Esophagus muscularis mucosa (tissue), 4 donors: ENCODE measurements at regions not wholly inside any gene's neighbourhood (a gene's known extent, or its start where the extent isn't known, plus 50 kb on each side); places are given as distances from the start of the nearest gene placed in this dataset.

Experiments used
- EP300 ChIP-seq: sonication (generic); formaldehyde crosslinking; IDR thresholded peaks from one replicate; pipeline ENCODE4 v1.6.1; 2017; ENCODE audit warnings: antibody characterized with exemption
- POLR2A ChIP-seq: fragments of 450-650 bp; IDR thresholded peaks from one replicate; pipeline ENCODE4 v1.6.1; 2017; ENCODE audit warnings: antibody characterized with exemption, moderate library complexity, mild to moderate bottlenecking, low read depth
- POLR2AphosphoS5 ChIP-seq, 2 donors: sonication (generic); formaldehyde crosslinking; IDR thresholded peaks; one replicate each; pipeline ENCODE4 v1.6.1; 2017; ENCODE audit warnings: antibody characterized with exemption in 2 of 2
- TF ChIP-seq, protein P1 (sequence below), 3 experiments: fragments of 200-600 bp in 2 of 3; fragments of 450-650 bp in 1 of 3; sonication (generic) in 2 of 3; IDR thresholded peaks; one replicate each; pipeline ENCODE4 v1.5.1; 2017 to 2019; ENCODE audit warnings: antibody characterized with exemption in 3 of 3, mild to moderate bottlenecking in 2 of 3, moderate library complexity in 1 of 3

DNA sequence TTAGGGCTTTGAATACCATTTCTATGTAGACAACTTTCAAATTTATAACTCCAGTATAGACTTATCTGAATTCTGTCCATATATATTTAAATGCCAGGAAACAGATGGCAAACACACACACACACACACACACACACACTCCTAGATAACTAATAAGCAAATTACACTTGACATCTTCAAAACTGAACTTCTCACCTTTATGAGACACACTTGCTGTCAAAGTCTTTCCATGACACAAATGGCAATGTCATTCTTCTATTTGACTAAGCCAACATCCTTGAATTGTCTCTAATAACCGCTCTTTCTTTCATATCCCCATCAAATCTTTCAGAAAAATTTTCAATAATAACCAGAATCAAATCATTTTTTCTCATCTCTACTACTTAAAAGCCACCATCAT, 402.4 kb downstream of the PCDH18 start:
- TF ChIP-seq, protein P1, sequence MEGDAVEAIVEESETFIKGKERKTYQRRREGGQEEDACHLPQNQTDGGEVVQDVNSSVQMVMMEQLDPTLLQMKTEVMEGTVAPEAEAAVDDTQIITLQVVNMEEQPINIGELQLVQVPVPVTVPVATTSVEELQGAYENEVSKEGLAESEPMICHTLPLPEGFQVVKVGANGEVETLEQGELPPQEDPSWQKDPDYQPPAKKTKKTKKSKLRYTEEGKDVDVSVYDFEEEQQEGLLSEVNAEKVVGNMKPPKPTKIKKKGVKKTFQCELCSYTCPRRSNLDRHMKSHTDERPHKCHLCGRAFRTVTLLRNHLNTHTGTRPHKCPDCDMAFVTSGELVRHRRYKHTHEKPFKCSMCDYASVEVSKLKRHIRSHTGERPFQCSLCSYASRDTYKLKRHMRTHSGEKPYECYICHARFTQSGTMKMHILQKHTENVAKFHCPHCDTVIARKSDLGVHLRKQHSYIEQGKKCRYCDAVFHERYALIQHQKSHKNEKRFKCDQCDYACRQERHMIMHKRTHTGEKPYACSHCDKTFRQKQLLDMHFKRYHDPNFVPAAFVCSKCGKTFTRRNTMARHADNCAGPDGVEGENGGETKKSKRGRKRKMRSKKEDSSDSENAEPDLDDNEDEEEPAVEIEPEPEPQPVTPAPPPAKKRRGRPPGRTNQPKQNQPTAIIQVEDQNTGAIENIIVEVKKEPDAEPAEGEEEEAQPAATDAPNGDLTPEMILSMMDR (IDR thresholded peaks at IDR 0.05): no peak
- no peak for TF ChIP-seq POLR2A
- no peak for TF ChIP-seq EP300
- no peak for TF ChIP-seq POLR2AphosphoS5 (IDR thresholded peaks at IDR 0.05)
